GM23248 (cell line): ENCODE measurements at regions not wholly inside any gene's neighbourhood (a gene's known extent, or its start where the extent isn't known, plus 50 kb on each side); places are given as distances from the start of the nearest gene placed in this dataset.

Experiments
- DNase-seq: peaks from one replicate; pipeline ENCODE4 v3.0.0-alpha.2; 2015
- H2AFZ ChIP-seq: fragments of 200-600 bp; sonication (generic); 2 replicates; pipeline ENCODE4 v1.6.1; 2016; ENCODE audit warnings: antibody characterized with exemption
- H3F3A ChIP-seq: fragments of 200-600 bp; sonication (generic); 2 replicates; pipeline ENCODE4 v1.6.1; 2016; ENCODE audit warnings: mild to moderate bottlenecking, antibody characterized with exemption, mixed run types; ENCODE audit not compliant: insufficient read depth
- H3K27ac ChIP-seq: fragments of 200-600 bp; sonication (generic); 2 replicates; pipeline ENCODE4 v1.5.1; 2016; ENCODE audit warnings: mild to moderate bottlenecking
- H3K27me3 ChIP-seq: fragments of 200-600 bp; sonication (generic); replicated peaks from 2 replicates; pipeline ENCODE4 v1.6.1; 2016; ENCODE audit warnings: mild to moderate bottlenecking; ENCODE audit not compliant: insufficient read depth
- H3K36me3 ChIP-seq: fragments of 200-600 bp; sonication (generic); 2 replicates; pipeline ENCODE4 v1.6.1; 2016; ENCODE audit warnings: low read depth, mild to moderate bottlenecking
- H3K4me1 ChIP-seq: fragments of 200-600 bp; sonication (generic); 2 replicates; pipeline ENCODE4 v1.6.1; 2016; ENCODE audit warnings: mild to moderate bottlenecking; ENCODE audit not compliant: insufficient read depth
- H3K4me2 ChIP-seq: fragments of 200-600 bp; sonication (generic); one replicate; pipeline ENCODE4 v1.6.1; 2016; ENCODE audit warnings: mild to moderate bottlenecking; ENCODE audit not compliant: unreplicated experiment
- H3K4me3 ChIP-seq: fragments of 200-600 bp; sonication (generic); 2 replicates; pipeline ENCODE4 v1.5.1; 2016; ENCODE audit warnings: mild to moderate bottlenecking
- H3K79me2 ChIP-seq: fragments of 200-600 bp; sonication (generic); 2 replicates; pipeline ENCODE4 v1.6.1; 2016; ENCODE audit warnings: mild to moderate bottlenecking; ENCODE audit not compliant: insufficient read depth
- H3K9ac ChIP-seq: fragments of 200-600 bp; sonication (generic); 2 replicates; pipeline ENCODE4 v1.6.1; 2016; ENCODE audit warnings: mild to moderate bottlenecking
- H3K9me2 ChIP-seq: fragments of 200-600 bp; sonication (generic); 2 replicates; pipeline ENCODE4 v1.6.1; 2016; ENCODE audit warnings: mixed run types, mild to moderate bottlenecking, moderate library complexity; ENCODE audit not compliant: insufficient read depth
- H3K9me3 ChIP-seq: fragments of 200-600 bp; sonication (generic); one replicate; pipeline ENCODE4 v1.6.1; 2017; ENCODE audit warnings: low read depth
- H4K20me1 ChIP-seq: fragments of 200-600 bp; sonication (generic); 2 replicates; pipeline ENCODE4 v1.6.0; 2016; ENCODE audit not compliant: insufficient read depth
- EZH2 ChIP-seq: fragments of 200-600 bp; sonication (generic); IDR thresholded peaks from 2 replicates; pipeline ENCODE4 v1.6.1; 2018; ENCODE audit warnings: antibody characterized with exemption, mild to moderate bottlenecking; ENCODE audit not compliant: insufficient read depth, poor library complexity, severe bottlenecking
- EZH2phosphoT487 ChIP-seq: fragments of 200-600 bp; sonication (generic); IDR thresholded peaks from 2 replicates; pipeline ENCODE4 v1.6.1; 2018; ENCODE audit warnings: antibody characterized with exemption, moderate library complexity, mild to moderate bottlenecking, low read depth; ENCODE audit not compliant: insufficient read depth
- WGBS, 2 experiments: methylation state at CpG; one replicate each; pipeline ENCODE4 v1.1.6; 2015 to 2017; ENCODE audit warnings: low lambda C conversion rate in 2 of 2, low coverage in 1 of 2; ENCODE audit errors: missing lambda C conversion rate in 2 of 2; 5-methylcytosine and 5-hydroxymethylcytosine counted together
- in situ Hi-C: fragments of 300-500 bp; cut with MboI; formaldehyde crosslinking; loops from 2 replicates; pipeline ENCODE4 v1.15.0; 2020

GRCh38 chr11:42251984-42252383, 792.5 kb upstream of the LRRC4C start:
- 2% methylated on average over 2 of the region's 2 CpGs for whole genome bisulfite sequencing, 2 experiments
- peaks cover 7% of the 10 kb centered on the region for H3K9me3 ChIP-seq
- no peak for DNase-seq
- H3K27me3 ChIP-seq, result no peaks in the 10 kb centered on the region
- TF ChIP-seq EZH2phosphoT487 (no peak), EZH2 (no peak)
- H3K79me2 ChIP-seq, result no peaks in the 10 kb centered on the region
- H3K9me2 ChIP-seq, result no peaks in the 10 kb centered on the region
- no peaks in the 10 kb centered on the region for H3F3A ChIP-seq
- no peak overlapping the region for H3K27ac ChIP-seq
- no peak overlapping the region for H3K9ac ChIP-seq
- no peak overlapping the region for H2AFZ ChIP-seq
- H3K4me1 ChIP-seq, result no peaks in the 10 kb centered on the region
- in situ Hi-C loops, result no loop called here
- no peak overlapping the region for H3K4me2 ChIP-seq
- no peak overlapping the region for H3K4me3 ChIP-seq
- no peaks in the 10 kb centered on the region for H4K20me1 ChIP-seq
- no peaks in the 10 kb centered on the region for H3K36me3 ChIP-seq

DNA sequence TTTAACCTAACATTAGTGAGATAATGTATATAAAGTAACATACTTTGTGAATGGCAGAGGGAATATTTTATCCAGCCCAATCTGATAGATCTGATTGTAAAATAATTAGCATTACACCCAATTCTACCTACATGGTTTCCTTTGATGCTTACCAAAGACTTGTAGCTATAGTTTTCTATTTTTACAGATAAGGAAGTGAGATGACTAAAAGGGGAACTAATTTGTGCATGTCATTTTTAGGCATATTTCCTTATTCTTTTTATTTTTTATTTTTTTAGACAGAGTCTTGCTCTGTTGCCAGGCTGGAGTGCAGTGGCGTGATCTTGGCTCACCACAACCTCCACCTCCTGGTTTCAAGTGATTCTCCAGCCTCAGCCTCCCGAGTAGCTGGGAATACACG, 793.7 kb upstream of the LRRC4C start:
- TF ChIP-seq EZH2phosphoT487 (no peak), EZH2 (no peak)
- Histone ChIP-seq H3K9me2 (no peaks in the 10 kb centered on the region), H3F3A (no peaks in the 10 kb centered on the region), H3K9ac (no peak overlapping the region), H4K20me1 (no peaks in the 10 kb centered on the region), H2AFZ (no peak overlapping the region), H3K4me2 (no peak overlapping the region), H3K27ac (no peak overlapping the region), H3K4me3 (no peak overlapping the region), H3K36me3 (no peaks in the 10 kb centered on the region), H3K4me1 (no peaks in the 10 kb centered on the region), H3K27me3 (no peaks in the 10 kb centered on the region), H3K9me3 (peaks cover 7% of the 10 kb centered on the region), H3K79me2 (no peaks in the 10 kb centered on the region)
- 4 to 10% methylated on average over 2 to 3 of the region's 3 CpGs for whole genome bisulfite sequencing, 2 experiments
- in situ Hi-C loops, result no loop called here
- no peak for DNase-seq

DNA sequence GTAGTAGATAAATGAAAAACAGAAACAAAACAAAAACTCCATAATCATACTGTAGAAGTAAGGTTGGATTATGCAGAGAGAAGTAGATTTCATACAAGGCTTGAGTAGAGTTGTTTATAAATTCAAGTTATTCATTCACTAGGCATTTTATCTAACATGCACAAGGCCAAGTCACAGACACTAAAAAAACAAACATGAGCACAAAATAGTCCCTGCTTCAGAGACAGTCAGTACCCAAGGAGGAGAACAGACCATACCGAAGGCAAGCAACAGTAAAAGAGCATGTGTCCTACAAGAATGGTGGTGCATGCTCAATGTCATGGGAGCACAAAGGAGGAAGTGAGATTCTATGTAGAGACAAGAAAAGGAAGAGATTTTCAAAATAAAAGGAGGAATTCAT, 796.5 kb upstream of the LRRC4C start:
- no peak for DNase-seq
- TF ChIP-seq EZH2, result no peak
- in situ Hi-C loops, result no loop called here

DNA sequence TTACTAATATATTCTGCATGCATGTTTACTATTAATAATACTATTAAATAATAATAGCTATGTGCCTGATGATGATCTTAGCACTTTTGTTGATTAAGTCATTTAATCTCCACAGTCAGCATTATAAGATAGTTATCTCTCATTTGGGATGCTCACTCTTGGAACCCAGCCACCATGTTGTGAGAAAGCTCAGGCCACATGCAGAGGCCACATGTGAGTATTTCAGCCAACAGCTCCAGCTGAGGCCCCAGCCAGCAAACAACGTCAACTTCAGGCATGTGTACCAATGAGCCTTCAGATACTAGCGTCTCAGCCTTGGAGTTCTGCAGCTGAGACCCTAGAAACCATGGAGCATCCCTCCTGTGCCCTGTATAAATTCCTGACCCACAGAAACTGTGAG, 798.1 kb upstream of the LRRC4C start:
- 0 to 4% methylated on average over 2 of the region's 2 CpGs for WGBS, 2 experiments
- DNase-seq, result no peak
- in situ Hi-C loops, result no loop called here

More for the DNA sequence above, 796.5 kb upstream of the LRRC4C start:
- H3K9me3 ChIP-seq, result peaks cover 7% of the 10 kb centered on the region
- no peaks in the 10 kb centered on the region for H4K20me1 ChIP-seq
- 25 to 38% methylated on average over 1 of the region's 1 CpG for WGBS, 2 experiments
- H3K27ac ChIP-seq, result no peak overlapping the region
- no peak overlapping the region for H3K4me2 ChIP-seq
- no peak overlapping the region for H3K4me3 ChIP-seq
- H3K4me1 ChIP-seq, result no peaks in the 10 kb centered on the region
- no peaks in the 10 kb centered on the region for H3K9me2 ChIP-seq
- H3K27me3 ChIP-seq, result no peaks in the 10 kb centered on the region
- H3K9ac ChIP-seq, result no peak overlapping the region
- no peaks in the 10 kb centered on the region for H3K36me3 ChIP-seq
- H2AFZ ChIP-seq, result no peak overlapping the region
- H3K79me2 ChIP-seq, result no peaks in the 10 kb centered on the region
- no peaks in the 10 kb centered on the region for H3F3A ChIP-seq

GRCh38 chr11:42265072-42265471, 805.6 kb upstream of the LRRC4C start:
- Histone ChIP-seq H3K9me2 (no peaks in the 10 kb centered on the region; the same call in 1 of the 2 replicates), H3K27me3 (no peaks in the 10 kb centered on the region), H3K4me1 (no peaks in the 10 kb centered on the region), H3K79me2 (no peaks in the 10 kb centered on the region), H4K20me1 (no peaks in the 10 kb centered on the region), H3F3A (no peaks in the 10 kb centered on the region), H3K4me2 (no peak overlapping the region), H2AFZ (no peak overlapping the region), H3K36me3 (no peaks in the 10 kb centered on the region), H3K27ac (no peak overlapping the region), H3K9ac (no peak overlapping the region), H3K9me3 (no peaks in the 10 kb centered on the region), H3K4me3 (no peak overlapping the region)
- TF ChIP-seq EZH2phosphoT487 (no peak), EZH2 (no peak)
- 56% methylated on average over 7 of the region's 7 CpGs for WGBS, 2 experiments
- in situ Hi-C loops, result no loop called here
- DNase-seq, result no peak

More for the DNA sequence above, 798.1 kb upstream of the LRRC4C start:
- H2AFZ ChIP-seq, result no peak overlapping the region
- TF ChIP-seq EZH2phosphoT487, result no peak
- TF ChIP-seq EZH2, result no peak
- no peaks in the 10 kb centered on the region for H3K36me3 ChIP-seq
- H3K4me1 ChIP-seq, result no peaks in the 10 kb centered on the region
- H3K9ac ChIP-seq, result no peak overlapping the region
- H3K9me2 ChIP-seq, result no peaks in the 10 kb centered on the region
- H3K4me3 ChIP-seq, result no peak overlapping the region
- no peaks in the 10 kb centered on the region for H3K27me3 ChIP-seq
- no peaks in the 10 kb centered on the region for H4K20me1 ChIP-seq
- H3K27ac ChIP-seq, result no peak overlapping the region
- H3F3A ChIP-seq, result no peaks in the 10 kb centered on the region
- H3K4me2 ChIP-seq, result no peak overlapping the region
- no peaks in the 10 kb centered on the region for H3K79me2 ChIP-seq
- peaks cover 6% of the 10 kb centered on the region for H3K9me3 ChIP-seq
